H9 (cell line): ENCODE measurements at regions not wholly inside any gene's neighbourhood (a gene's known extent, or its start where the extent isn't known, plus 50 kb on each side); places are given as distances from the start of the nearest gene placed in this dataset.

Experiments
- DNase-seq: peaks from one replicate; pipeline ENCODE4 v3.0.0-alpha.2; 2017
- H2AFZ ChIP-seq: one replicate; pipeline ENCODE4 v1.6.1; 2013; ENCODE audit warnings: mild to moderate bottlenecking, low read length, control low read depth, moderate library complexity
- H2AK5ac ChIP-seq: 2 replicates; pipeline ENCODE4 v1.6.1; 2013; ENCODE audit warnings: low read length, control low read depth, mixed read lengths; ENCODE audit not compliant: insufficient read length
- H2BK120ac ChIP-seq: one replicate; pipeline ENCODE4 v1.6.1; 2013; ENCODE audit warnings: low read depth, mild to moderate bottlenecking, low read length, control low read depth, inconsistent platforms; ENCODE audit not compliant: poor library complexity, severe bottlenecking
- H2BK12ac ChIP-seq: 2 replicates; pipeline ENCODE4 v1.6.1; 2013; ENCODE audit warnings: low read length, control low read depth, mixed read lengths, low read depth; ENCODE audit not compliant: insufficient read length
- H2BK15ac ChIP-seq: 2 replicates; pipeline ENCODE4 v1.6.1; 2013; ENCODE audit warnings: low read depth, low read length, control low read depth
- H2BK20ac ChIP-seq: one replicate; pipeline ENCODE4 v1.6.1; 2013; ENCODE audit warnings: low read depth, mild to moderate bottlenecking, low read length, control low read depth, inconsistent platforms; ENCODE audit not compliant: poor library complexity, severe bottlenecking
- H2BK5ac ChIP-seq: 2 replicates; pipeline ENCODE4 v1.6.1; 2013; ENCODE audit warnings: low read length, control low read depth, mixed read lengths; ENCODE audit not compliant: insufficient read length
- H3K14ac ChIP-seq: 2 replicates; pipeline ENCODE4 v1.6.1; 2013; ENCODE audit warnings: low read length, control low read depth; ENCODE audit not compliant: insufficient read depth
- H3K18ac ChIP-seq: 2 replicates; pipeline ENCODE4 v1.6.1; 2013; ENCODE audit warnings: low read depth, mild to moderate bottlenecking, mixed read lengths, low read length, control low read depth; ENCODE audit not compliant: insufficient read length
- H3K23ac ChIP-seq: 2 replicates; pipeline ENCODE4 v1.6.1; 2013; ENCODE audit warnings: low read length, control low read depth, mixed read lengths, low read depth; ENCODE audit not compliant: insufficient read length
- H3K23me2 ChIP-seq: 2 replicates; pipeline ENCODE4 v1.6.1; 2013; ENCODE audit warnings: low read depth, mild to moderate bottlenecking, mixed read lengths, low read length, control low read depth; ENCODE audit not compliant: insufficient read length, poor library complexity, severe bottlenecking
- H3K27ac ChIP-seq: 2 replicates; pipeline ENCODE4 v1.5.1; 2013; ENCODE audit warnings: low read length, control low read depth, mixed read lengths, low read depth; ENCODE audit not compliant: insufficient read length
- H3K27me3 ChIP-seq: 2 replicates; pipeline ENCODE4 v1.6.1; 2013; ENCODE audit warnings: low read length, control low read depth, inconsistent platforms; ENCODE audit not compliant: insufficient read depth
- H3K4ac ChIP-seq: 2 replicates; pipeline ENCODE4 v1.6.1; 2013; ENCODE audit warnings: low read depth, mild to moderate bottlenecking, control low read depth, inconsistent platforms, low read length, moderate library complexity
- H3K4me1 ChIP-seq: 2 replicates; pipeline ENCODE4 v1.6.1; 2013; ENCODE audit warnings: low read length, control low read depth, inconsistent platforms; ENCODE audit not compliant: insufficient read depth
- H3K4me2 ChIP-seq: 2 replicates; pipeline ENCODE4 v1.6.1; 2013; ENCODE audit warnings: low read length, control low read depth, mixed read lengths; ENCODE audit not compliant: insufficient read length, insufficient read depth
- H3K56ac ChIP-seq: 2 replicates; pipeline ENCODE4 v1.6.1; 2013; ENCODE audit warnings: low read depth, mild to moderate bottlenecking, mixed read lengths, low read length, control low read depth; ENCODE audit not compliant: insufficient read length
- H3K79me1 ChIP-seq: 2 replicates; pipeline ENCODE4 v1.6.1; 2013; ENCODE audit warnings: low read depth, mild to moderate bottlenecking, moderate library complexity, low read length, control low read depth, inconsistent platforms; ENCODE audit not compliant: insufficient read depth, poor library complexity, severe bottlenecking
- H3K79me2 ChIP-seq: 2 replicates; pipeline ENCODE4 v1.6.1; 2013; ENCODE audit warnings: low read length, control low read depth, inconsistent platforms; ENCODE audit not compliant: insufficient read depth
- H3K9ac ChIP-seq: 2 replicates; pipeline ENCODE4 v1.6.1; 2013; ENCODE audit warnings: low read length, control low read depth, mixed read lengths; ENCODE audit not compliant: insufficient read length; ENCODE audit errors: extremely low read depth
- H3K9me3 ChIP-seq: one replicate; pipeline ENCODE4 v1.6.1; 2013; ENCODE audit warnings: low read depth, low read length, inconsistent platforms; ENCODE audit not compliant: control insufficient read depth
- H3T11ph ChIP-seq: one replicate; pipeline ENCODE4 v1.6.1; 2013; ENCODE audit warnings: mild to moderate bottlenecking, low read length, control low read depth, inconsistent platforms
- H4K20me1 ChIP-seq: one replicate; pipeline ENCODE4 v1.6.1; 2013; ENCODE audit not compliant: control insufficient read depth, insufficient read length, insufficient read depth
- H4K5ac ChIP-seq: 2 replicates; pipeline ENCODE4 v1.6.1; 2013; ENCODE audit warnings: low read depth, mild to moderate bottlenecking, mixed read lengths, low read length, control low read depth; ENCODE audit not compliant: insufficient read length
- H4K8ac ChIP-seq: replicated peaks from 2 replicates; pipeline ENCODE4 v1.6.1; 2013; ENCODE audit warnings: low read length, control low read depth, mixed read lengths, low read depth; ENCODE audit not compliant: insufficient read length
- H4K91ac ChIP-seq: 2 replicates; pipeline ENCODE4 v1.6.1; 2013; ENCODE audit warnings: low read depth, mild to moderate bottlenecking, moderate library complexity, mixed read lengths, low read length, control low read depth; ENCODE audit not compliant: insufficient read length
- H3K27ac Mint-ChIP-seq, 3 experiments: 2 replicates in 2 of 3; 3 replicates in 1 of 3; pipeline ENCODE4 v1.8.0; 2020 to 2021; ENCODE audit warnings: mixed read lengths in 3 of 3, mild to moderate bottlenecking in 1 of 3, moderate library complexity in 1 of 3
- H3K27me3 Mint-ChIP-seq: 2 replicates; pipeline ENCODE4 v1.8.0; 2021; ENCODE audit warnings: low read depth, mild to moderate bottlenecking, moderate library complexity, mixed read lengths
- H3K36me3 Mint-ChIP-seq, 3 experiments: 2 replicates in 2 of 3; 3 replicates in 1 of 3; pipeline ENCODE4 v1.8.0; 2020 to 2021; ENCODE audit warnings: low read depth in 3 of 3, mixed read lengths in 3 of 3; ENCODE audit not compliant: insufficient read depth in 1 of 3
- H3K4me1 Mint-ChIP-seq, 2 experiments: 2 replicates each; pipeline ENCODE4 v1.8.0; 2020; ENCODE audit warnings: mixed read lengths in 2 of 2
- H3K4me3 Mint-ChIP-seq, 2 experiments: 2 replicates in 1 of 2; 3 replicates in 1 of 2; pipeline ENCODE4 v1.8.0; 2020 to 2021; ENCODE audit warnings: mild to moderate bottlenecking in 2 of 2, mixed read lengths in 2 of 2, moderate library complexity in 1 of 2
- H3K9me3 Mint-ChIP-seq, 2 experiments: 2 replicates in 1 of 2; 3 replicates in 1 of 2; pipeline ENCODE4 v1.8.0; 2020; ENCODE audit warnings: mild to moderate bottlenecking in 2 of 2, mixed read lengths in 2 of 2, moderate library complexity in 1 of 2
- WGBS: extraction: QIAGEN DNeasy Blood & Tissue Kit; methylation state at CpG from one replicate; pipeline ENCODE4 v1.1.7; 2013; ENCODE audit warnings: missing lambda C conversion rate, low lambda C conversion rate, mixed read lengths; ENCODE audit not compliant: insufficient read length; ENCODE audit errors: extremely low coverage; 5-methylcytosine and 5-hydroxymethylcytosine counted together
- TF ChIP-seq, protein P1 (sequence below): fragments of 200-600 bp; sonication (generic); conservative IDR thresholded peaks from 3 replicates; pipeline ENCODE4 v1.8.0; 2021; ENCODE audit warnings: antibody characterized with exemption, mild to moderate bottlenecking

- H3K9ac ChIP-seq = no peak overlapping the region
- no peak overlapping the region for H3K4ac ChIP-seq
- no peak overlapping the region for H3K14ac ChIP-seq
- no peak overlapping the region for H3K27ac ChIP-seq
- H3K4me2 ChIP-seq = no peak overlapping the region
- H2BK5ac ChIP-seq = no peak overlapping the region
- H3K27me3 Mint-ChIP-seq = no peaks in the 10 kb centered on the region
- H3K79me1 ChIP-seq = no peaks in the 10 kb centered on the region
- no peaks in the 10 kb centered on the region for H3K27me3 ChIP-seq
- H2BK20ac ChIP-seq = no peak overlapping the region
- H4K5ac ChIP-seq = no peak overlapping the region
- no peaks in the 10 kb centered on the region for H3K4me1 Mint-ChIP-seq
- DNase-seq = no peak
- H2BK15ac ChIP-seq = no peak overlapping the region
- H2BK12ac ChIP-seq = no peak overlapping the region
- H3K56ac ChIP-seq = no peak overlapping the region
- H4K8ac ChIP-seq = no peak overlapping the region
- no peaks in the 10 kb centered on the region for H3K23me2 ChIP-seq
- H3K9me3 Mint-ChIP-seq = peaks cover 10 to 14% of the 10 kb centered on the region in 2 experiments
- no peak overlapping the region for H3K18ac ChIP-seq
- H2AK5ac ChIP-seq = no peak overlapping the region
- H3K27ac Mint-ChIP-seq = no peak overlapping the region
- no peak overlapping the region for H3K4me3 Mint-ChIP-seq
- WGBS = no CpG with 5 or more reads among the region's 3 CpGs
- no peak overlapping the region for H3K23ac ChIP-seq
- H2BK120ac ChIP-seq = no peak overlapping the region
- TF ChIP-seq, protein P1, sequence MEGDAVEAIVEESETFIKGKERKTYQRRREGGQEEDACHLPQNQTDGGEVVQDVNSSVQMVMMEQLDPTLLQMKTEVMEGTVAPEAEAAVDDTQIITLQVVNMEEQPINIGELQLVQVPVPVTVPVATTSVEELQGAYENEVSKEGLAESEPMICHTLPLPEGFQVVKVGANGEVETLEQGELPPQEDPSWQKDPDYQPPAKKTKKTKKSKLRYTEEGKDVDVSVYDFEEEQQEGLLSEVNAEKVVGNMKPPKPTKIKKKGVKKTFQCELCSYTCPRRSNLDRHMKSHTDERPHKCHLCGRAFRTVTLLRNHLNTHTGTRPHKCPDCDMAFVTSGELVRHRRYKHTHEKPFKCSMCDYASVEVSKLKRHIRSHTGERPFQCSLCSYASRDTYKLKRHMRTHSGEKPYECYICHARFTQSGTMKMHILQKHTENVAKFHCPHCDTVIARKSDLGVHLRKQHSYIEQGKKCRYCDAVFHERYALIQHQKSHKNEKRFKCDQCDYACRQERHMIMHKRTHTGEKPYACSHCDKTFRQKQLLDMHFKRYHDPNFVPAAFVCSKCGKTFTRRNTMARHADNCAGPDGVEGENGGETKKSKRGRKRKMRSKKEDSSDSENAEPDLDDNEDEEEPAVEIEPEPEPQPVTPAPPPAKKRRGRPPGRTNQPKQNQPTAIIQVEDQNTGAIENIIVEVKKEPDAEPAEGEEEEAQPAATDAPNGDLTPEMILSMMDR = no peak
- no peaks in the 10 kb centered on the region for H4K20me1 ChIP-seq
- no peaks in the 10 kb centered on the region for H3K4me1 ChIP-seq
- H3T11ph ChIP-seq = no peak overlapping the region
- no peaks in the 10 kb centered on the region for H3K79me2 ChIP-seq
- no peaks in the 10 kb centered on the region for H3K9me3 ChIP-seq
- H4K91ac ChIP-seq = no peak overlapping the region
- H3K36me3 Mint-ChIP-seq = peaks cover 4 to 14% (median 6%) of the 10 kb centered on the region in 3 experiments
- no peak overlapping the region for H2AFZ ChIP-seq
Observed at GRCh38 chr14:31961896-31962295, 115.2 kb upstream of the ARHGAP5 start.
